Prostate gland (tissue), 2 donors: ENCODE measurements at regions not wholly inside any gene's neighbourhood (a gene's known extent, or its start where the extent isn't known, plus 50 kb on each side); places are given as distances from the start of the nearest gene placed in this dataset.

ENCODE experiments used
- DNase-seq: peaks from one replicate; pipeline ENCODE4 v3.0.0-alpha.2; 2019; ENCODE audit warnings: low spot score
- H3K27ac ChIP-seq, 2 donors: fragments of 200-600 bp; sonication (generic); 2 replicates each; pipeline ENCODE4 v1.5.1; 2017 to 2019
- H3K27me3 ChIP-seq: fragments of 200-600 bp; sonication (generic); replicated peaks from 2 replicates; pipeline ENCODE4 v1.5.1; 2019; ENCODE audit not compliant: insufficient read depth
- H3K36me3 ChIP-seq, 2 donors: fragments of 200-600 bp; sonication (generic); 1 replicate in 1 of 2; 2 replicates in 1 of 2; pipeline versions ENCODE4 v1.5.1 to v1.8.1; 2017 to 2019
- H3K4me1 ChIP-seq: fragments of 200-600 bp; sonication (generic); replicated peaks from 2 replicates; pipeline ENCODE4 v1.5.1; 2019
- H3K4me3 ChIP-seq, 2 donors: fragments of 200-600 bp; sonication (generic); 2 replicates each; pipeline ENCODE4 v1.5.1; 2017 to 2019
- H3K9me3 ChIP-seq: fragments of 200-600 bp; sonication (generic); 2 replicates; pipeline ENCODE4 v1.5.1; 2017
- CTCF ChIP-seq, 4 experiments: fragments of 200-600 bp in 2 of 4; fragments of 450-650 bp in 2 of 4; sonication (generic) in 2 of 4; IDR thresholded peaks; 1 replicate in 3 of 4; 2 replicates in 1 of 4; pipeline ENCODE4 v1.5.1; 2016 to 2019; ENCODE audit warnings: antibody characterized with exemption in 4 of 4, mild to moderate bottlenecking in 2 of 4, moderate library complexity in 2 of 4
- POLR2A ChIP-seq: fragments of 450-650 bp; IDR thresholded peaks from one replicate; pipeline ENCODE4 v1.6.1; 2016; ENCODE audit warnings: antibody characterized with exemption, mild to moderate bottlenecking
- POLR2AphosphoS5 ChIP-seq: sonication (generic); formaldehyde crosslinking; IDR thresholded peaks from one replicate; pipeline ENCODE4 v1.6.1; 2017; ENCODE audit warnings: antibody characterized with exemption
- WGBS: methylation state at CpG from one replicate; pipeline ENCODE4 v1.1.5; 2018; 5-methylcytosine and 5-hydroxymethylcytosine counted together
- intact Hi-C: fragments of 100-400 bp; cut with DNase I; formaldehyde crosslinking; loops from one replicate; pipeline ENCODE4 v1.14.2; 2022
- small RNA-seq, 2 donors: library from RNA; depleted of rRNA; stranded (forward); fragments of <200 nt; gene quantifications; one replicate each; pipeline ENCODE3, GENCODE V24; 2016

GRCh38 chr6:76351275-76351674 lies 278.8 kb upstream of the IMPG1 start:
- Histone ChIP-seq H3K27me3 (no peaks in the 10 kb centered on the region), H3K9me3 (no peaks in the 10 kb centered on the region), H3K27ac (no peak overlapping the region), H3K4me3 (no peak overlapping the region), H3K36me3 (no peaks in the 10 kb centered on the region), H3K4me1 (no peaks in the 10 kb centered on the region)
- no peak for TF ChIP-seq POLR2A
- TF ChIP-seq POLR2AphosphoS5 = no peak
- no peak for TF ChIP-seq CTCF (IDR thresholded peaks at IDR 0.05)
- no peak for DNase-seq
- intact Hi-C loops = no loop called here

GRCh38 chr6:76347539-76347938 lies 275.1 kb upstream of the IMPG1 start:
- H3K4me1 ChIP-seq = no peaks in the 10 kb centered on the region
- no peak overlapping the region for H3K27ac ChIP-seq
- TF ChIP-seq POLR2AphosphoS5 (no peak), CTCF (IDR thresholded peaks at IDR 0.05) (no peak), POLR2A (no peak)
- no peak for DNase-seq
- H3K4me3 ChIP-seq = no peak overlapping the region
- no peaks in the 10 kb centered on the region for H3K36me3 ChIP-seq
- no peaks in the 10 kb centered on the region for H3K9me3 ChIP-seq
- no peaks in the 10 kb centered on the region for H3K27me3 ChIP-seq
- intact Hi-C loops = no loop called here

DNA sequence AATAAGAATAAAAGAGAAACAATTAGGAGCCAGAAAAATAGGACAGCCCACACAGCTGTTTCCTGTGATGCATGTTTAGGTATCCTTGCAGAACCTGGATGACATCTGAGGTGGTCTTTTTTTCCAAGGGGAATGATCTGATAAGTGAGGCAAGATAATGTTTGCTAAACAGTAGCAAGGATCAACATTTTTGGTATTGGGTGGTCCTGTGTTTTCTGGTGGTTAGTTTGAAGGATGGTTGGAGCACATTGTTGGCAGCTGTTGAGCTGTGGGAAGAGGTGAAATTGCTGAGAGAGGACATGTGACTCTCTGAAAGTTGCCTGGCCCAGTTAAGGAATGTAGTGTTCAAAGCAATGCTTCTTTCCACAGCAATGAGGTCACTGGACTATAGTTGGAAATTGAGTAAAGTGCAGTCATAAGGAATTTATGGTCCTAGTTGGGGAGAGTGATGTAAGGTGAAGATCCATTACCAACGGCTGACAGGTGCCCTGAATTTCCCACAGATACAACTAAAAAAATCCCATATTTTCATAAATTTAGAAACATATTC lies 270.2 kb upstream of the IMPG1 start:
- DNase-seq = no peak
- no peak overlapping the region for H3K4me3 ChIP-seq
- H3K27me3 ChIP-seq = no peaks in the 10 kb centered on the region
- H3K27ac ChIP-seq = no peak overlapping the region
- H3K9me3 ChIP-seq = no peaks in the 10 kb centered on the region
- intact Hi-C loops = no loop called here
- TF ChIP-seq CTCF (IDR thresholded peaks at IDR 0.05) (no peak), POLR2A (no peak), POLR2AphosphoS5 (no peak)
- no peaks in the 10 kb centered on the region for H3K36me3 ChIP-seq
- no peaks in the 10 kb centered on the region for H3K4me1 ChIP-seq
- 42% methylated on average over 1 of the region's 1 CpG for WGBS

- no peak for DNase-seq
- Histone ChIP-seq H3K27me3 (no peaks in the 10 kb centered on the region), H3K4me1 (no peaks in the 10 kb centered on the region), H3K27ac (no peak overlapping the region), H3K36me3 (no peaks in the 10 kb centered on the region), H3K4me3 (no peak overlapping the region), H3K9me3 (no peaks in the 10 kb centered on the region)
- intact Hi-C loops = no loop called here
- no peak for TF ChIP-seq CTCF (IDR thresholded peaks at IDR 0.05)
- no peak for TF ChIP-seq POLR2A
- no peak for TF ChIP-seq POLR2AphosphoS5
- WGBS = 65% methylated on average over 4 of the region's 4 CpGs
Measured at GRCh38 chr6:76330031-76330430, 257.6 kb upstream of the IMPG1 start.

- TF ChIP-seq POLR2AphosphoS5 = no peak
- TF ChIP-seq POLR2A = no peak
- no peak for TF ChIP-seq CTCF (IDR thresholded peaks at IDR 0.05)
- Histone ChIP-seq H3K27me3 (no peaks in the 10 kb centered on the region), H3K9me3 (no peaks in the 10 kb centered on the region), H3K27ac (no peak overlapping the region), H3K4me3 (no peak overlapping the region), H3K4me1 (no peaks in the 10 kb centered on the region), H3K36me3 (no peaks in the 10 kb centered on the region)
- 87% methylated on average over 5 of the region's 5 CpGs for WGBS
- intact Hi-C loops = no loop called here
- no peak for DNase-seq
Measured at GRCh38 chr6:76326871-76327270, 254.4 kb upstream of the IMPG1 start.

Small RNA genes lying in the stretch of these regions (small RNA-seq; reads per million reads assigned to genes)
- gene AL365222.1 (0 reads per million in 2 donors), gene RNU6-261P (0 reads per million in 2 donors), gene RNU6-84P (0 reads per million in 2 donors)
